PC-9 (cell line): ENCODE measurements at regions not wholly inside any gene's neighbourhood (a gene's known extent, or its start where the extent isn't known, plus 50 kb on each side); places are given as distances from the start of the nearest gene placed in this dataset.

Source experiments
- CTCF ChIP-seq: fragments of 200-600 bp; sonication (generic); conservative IDR thresholded peaks from 2 replicates; pipeline ENCODE4 v1.6.1; 2017; ENCODE audit warnings: mixed run types, antibody characterized with exemption, mild to moderate bottlenecking, moderate library complexity
- EZH2 ChIP-seq: fragments of 200-600 bp; sonication (generic); IDR thresholded peaks from 2 replicates; pipeline ENCODE4 v1.8.0; 2017; ENCODE audit warnings: antibody characterized with exemption, low read depth

- TF ChIP-seq CTCF = no peak
- no peak for TF ChIP-seq EZH2
Observed at GRCh38 chrX:25204182-25204581, 188.4 kb upstream of the ARX start.
